ENCODE measurements at regions not wholly inside any gene's neighbourhood (a gene's known extent, or its start where the extent isn't known, plus 50 kb on each side); places are given as distances from the start of the nearest gene placed in this dataset.
A peak's percentile ranks its signal among the peaks of the same experiment; 100 is the strongest.
"Not testable (repeated sequence)": the region's sequence is repeated elsewhere in the genome, so short reads cannot be mapped to it uniquely, and the experiment has no call there.

GRCh38 chr11:116698080-116698479 is 74.7 kb downstream of the BUD13 start:
- DNase-seq (ENCODE audit: low read depth in 2 of 2) = no peak

- no peak for DNase-seq (ENCODE audit: low read depth in 2 of 2)
Observed at GRCh38 chr11:116697639-116698038, 75.1 kb downstream of the BUD13 start.

- DNase-seq (ENCODE audit: low read depth in 2 of 2) = no peak
Observed at GRCh38 chr11:116697011-116697410, 75.8 kb downstream of the BUD13 start.

DNA sequence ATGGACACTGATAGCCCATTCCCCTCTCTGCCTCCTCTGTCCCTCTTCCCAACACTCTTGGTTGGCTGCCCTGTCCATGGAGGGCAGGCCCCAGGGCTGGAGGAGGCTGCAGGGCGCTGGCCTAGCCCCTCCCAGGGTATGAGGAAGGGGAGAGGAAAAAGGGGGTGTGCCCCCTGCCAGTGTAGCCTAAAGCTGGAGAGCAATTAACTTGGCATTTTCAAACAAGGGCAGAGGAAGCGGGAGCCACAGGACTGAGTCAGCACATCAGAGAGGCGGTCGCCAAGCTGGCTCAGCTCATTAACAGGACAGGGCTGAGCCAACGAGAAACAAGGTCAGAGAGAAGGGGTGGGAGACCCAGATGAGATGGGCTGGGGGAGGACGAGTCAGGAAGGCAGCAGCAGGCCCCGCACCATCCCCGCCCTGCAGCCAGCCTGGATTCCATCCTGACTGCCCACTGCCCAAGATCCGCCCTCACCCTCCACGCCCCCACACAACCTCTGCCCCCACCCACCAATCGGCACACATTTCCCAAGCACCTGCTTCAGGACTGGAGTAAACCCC is 76.3 kb downstream of the BUD13 start:
- DNase-seq (ENCODE audit: low read depth in 2 of 2) = no peak

- DNase-seq (ENCODE audit: low read depth in 2 of 2) = no peak
Observed at GRCh38 chr11:116695657-116696254, 77.0 kb downstream of the BUD13 start.

GRCh38 chr11:116694815-116695590 is 77.8 kb downstream of the BUD13 start:
- DNase-seq (ENCODE audit: low read depth in 2 of 2) = no peak

DNA sequence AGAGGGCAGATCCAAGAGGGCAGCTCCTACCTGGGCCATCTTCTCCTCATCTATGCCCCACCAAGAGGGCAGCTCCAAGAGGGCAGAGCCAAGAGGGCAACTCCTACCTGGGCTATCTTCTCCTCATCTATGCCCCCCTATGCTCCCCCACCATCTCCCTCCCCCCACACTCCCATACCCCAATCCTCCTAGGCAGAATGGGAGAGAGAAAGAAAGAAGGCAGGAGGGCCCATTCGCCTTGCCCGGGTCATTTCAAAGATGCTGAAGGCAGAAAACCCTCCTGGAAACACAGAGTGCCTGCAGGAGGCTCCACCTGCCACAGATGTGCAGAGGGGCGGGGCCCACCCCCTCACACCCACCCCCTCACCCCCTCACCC is 78.5 kb downstream of the BUD13 start:
- DNase-seq (ENCODE audit: low read depth in 2 of 2) = no peak

GRCh38 chr11:116693593-116694348 is 79.0 kb downstream of the BUD13 start:
- DNase-seq (ENCODE audit: low read depth in 2 of 2) = no peak

GRCh38 chr11:116693102-116693570 is 79.7 kb downstream of the BUD13 start:
- DNase-seq (ENCODE audit: low read depth in 2 of 2) = no peak

- DNase-seq (ENCODE audit: low read depth in 2 of 2) = no peak
Observed at GRCh38 chr11:116692318-116693101, 80.3 kb downstream of the BUD13 start.

- DNase-seq (ENCODE audit: low read depth in 2 of 2) = peak; percentile 46 to 58
Observed at GRCh38 chr11:116691771-116692177, 81.0 kb downstream of the BUD13 start.

- DNase-seq (ENCODE audit: low read depth in 2 of 2) = no peak
Observed at GRCh38 chr11:116690611-116691010, 82.2 kb downstream of the BUD13 start.

GRCh38 chr11:116689413-116690127 is 83.2 kb downstream of the BUD13 start:
- no peak for DNase-seq (ENCODE audit: low read depth in 2 of 2)

- DNase-seq (ENCODE audit: low read depth in 2 of 2) = no peak
Observed at GRCh38 chr11:116688202-116688540, 84.6 kb downstream of the BUD13 start.

DNA sequence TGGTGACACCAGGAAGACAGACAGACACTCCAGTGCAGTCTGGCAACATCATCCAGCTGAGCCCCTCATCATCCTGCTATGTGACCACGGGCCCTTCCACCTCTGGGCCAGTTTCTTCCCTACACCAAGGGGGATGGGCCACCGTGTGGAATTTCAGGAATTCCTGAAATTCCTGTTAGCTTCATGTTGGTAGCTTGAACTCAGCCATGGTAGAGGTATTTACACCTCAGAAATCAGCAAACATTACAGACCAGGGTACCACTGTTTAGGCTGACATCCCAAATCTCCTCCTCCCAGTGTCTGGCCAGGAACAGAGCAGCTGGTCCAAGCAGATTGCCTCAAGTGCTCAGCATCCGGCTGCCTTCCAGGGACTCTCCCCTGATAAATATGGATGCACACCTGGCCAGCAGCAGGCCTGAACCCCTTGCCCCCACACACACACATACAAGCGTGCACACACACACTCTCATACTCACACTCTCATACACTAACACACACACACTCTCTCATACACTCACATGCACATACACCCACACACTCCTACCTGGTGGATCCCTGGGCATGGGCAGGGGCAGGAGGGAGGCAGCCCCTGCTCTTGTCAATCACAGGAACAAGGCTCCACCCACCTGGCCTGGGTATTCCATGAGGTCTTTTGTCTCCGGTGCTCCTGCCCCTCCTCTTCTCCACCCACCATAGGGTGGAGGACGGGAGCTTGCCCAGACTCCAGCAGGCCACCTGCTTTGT is 85.2 kb downstream of the BUD13 start:
- no peak for DNase-seq (ENCODE audit: low read depth in 2 of 2)

- no peak for DNase-seq (ENCODE audit: low read depth in 2 of 2)
Observed at GRCh38 chr11:116686866-116687265, 85.9 kb downstream of the BUD13 start.

DNA sequence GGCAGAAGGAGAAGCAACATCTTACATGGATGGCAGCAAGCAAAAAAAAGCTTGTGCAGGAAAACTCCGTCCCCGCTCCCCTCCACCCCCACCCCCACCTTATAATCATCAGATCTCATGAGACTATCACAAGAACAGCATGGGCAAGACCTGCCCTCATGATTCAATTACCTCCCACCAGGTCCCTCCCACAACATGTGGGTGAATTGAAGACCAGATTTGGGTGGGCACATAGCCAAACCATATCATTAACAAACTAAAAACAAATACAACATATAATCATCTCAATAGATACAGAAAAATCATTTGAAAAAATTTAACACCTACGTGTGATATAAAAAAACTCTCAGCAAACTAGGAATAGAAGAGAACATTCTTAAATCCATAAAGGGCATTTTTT is 88.8 kb downstream of the BUD13 start:
- DNase-seq (ENCODE audit: low read depth in 2 of 2) = no peak

DNA sequence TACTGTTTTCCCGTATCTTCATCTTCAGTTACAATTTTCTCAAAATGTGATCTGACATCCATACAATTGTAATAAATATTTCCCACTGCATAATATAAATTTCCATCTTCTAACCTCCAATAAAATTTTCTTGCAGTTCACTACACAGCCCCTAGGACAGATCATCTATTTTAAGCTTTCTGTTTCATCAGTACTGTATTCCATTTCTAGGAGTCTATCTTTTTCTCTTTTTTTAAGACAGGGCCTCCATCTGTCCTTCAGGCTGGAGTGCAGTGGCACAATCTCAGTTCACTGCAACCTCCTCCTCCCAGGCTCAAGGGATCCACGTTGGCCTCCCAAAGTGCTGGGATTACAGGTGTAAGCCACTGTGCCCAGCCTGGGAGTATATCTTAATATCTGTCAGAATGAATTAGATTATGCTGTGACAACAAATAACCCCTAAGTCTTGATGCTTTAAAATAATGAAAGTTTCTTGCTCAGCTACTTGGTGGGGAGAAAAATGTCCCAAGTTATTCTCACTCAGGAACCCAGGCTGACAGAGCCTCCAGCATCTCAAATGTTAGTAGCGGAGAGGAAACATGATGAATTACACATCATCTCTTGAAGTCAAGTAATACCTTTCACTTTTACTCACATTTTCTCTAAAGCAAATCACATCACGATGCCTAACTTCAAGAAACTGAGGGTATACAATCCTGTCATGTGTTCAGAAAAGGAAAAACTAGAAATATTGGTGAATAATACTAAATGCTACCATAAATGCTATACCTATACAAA is 92.2 kb downstream of the BUD13 start:
- no peak for DNase-seq (ENCODE audit: low read depth in 2 of 2)

GRCh38 chr11:116678887-116679286 is 93.9 kb downstream of the BUD13 start:
- no peak for DNase-seq (ENCODE audit: low read depth in 2 of 2)

GRCh38 chr11:116667318-116667717 is 105.5 kb downstream of the BUD13 start:
- not testable (repeated sequence) for DNase-seq (ENCODE audit: low read depth in 2 of 2)

All from stimulated activated CD4-positive, alpha-beta T cell treated with anti-CD3 and anti-CD28 coated beads, Interleukin-4, amount 100 ng/mL, for 48 hours (primary cell).